RWPE2 (cell line): ENCODE measurements at regions not wholly inside any gene's neighbourhood (a gene's known extent, or its start where the extent isn't known, plus 50 kb on each side); places are given as distances from the start of the nearest gene placed in this dataset.

Source experiments
- ATAC-seq: fragments of 200-7000 bp; cut with Tn5 transposase; 3 replicates; pipeline ENCODE4 v1.9.1; 2021; ENCODE audit warnings: low read depth
- DNase-seq: peaks from one replicate; pipeline ENCODE4 v3.0.0-alpha.2; 2020; ENCODE audit warnings: low spot score
- H3K27ac ChIP-seq: fragments of 450-650 bp; 2 replicates; pipeline ENCODE4 v1.5.1; 2017; ENCODE audit warnings: mild to moderate bottlenecking; ENCODE audit not compliant: poor library complexity, severe bottlenecking
- H3K27me3 ChIP-seq: fragments of 250-450 bp; sonication (Bioruptor Pico); 2 replicates; pipeline ENCODE4 v1.5.1; 2021; ENCODE audit warnings: mild to moderate bottlenecking, moderate library complexity; ENCODE audit not compliant: insufficient read depth, poor library complexity, severe bottlenecking
- H3K36me3 ChIP-seq: fragments of 250-450 bp; sonication (Bioruptor Pico); 2 replicates; pipeline ENCODE4 v1.5.1; 2020; ENCODE audit warnings: low read depth, mild to moderate bottlenecking, moderate library complexity
- H3K4me1 ChIP-seq: fragments of 250-450 bp; sonication (Bioruptor Pico); 2 replicates; pipeline ENCODE4 v1.5.1; 2021; ENCODE audit warnings: mild to moderate bottlenecking, moderate library complexity; ENCODE audit not compliant: insufficient read depth, poor library complexity, severe bottlenecking
- H3K4me3 ChIP-seq: fragments of 250-450 bp; sonication (Bioruptor Pico); 2 replicates; pipeline ENCODE4 v1.5.1; 2021; ENCODE audit warnings: mild to moderate bottlenecking, moderate library complexity; ENCODE audit not compliant: severe bottlenecking
- H3K9me3 ChIP-seq: fragments of 250-450 bp; sonication (Bioruptor Pico); 2 replicates; pipeline ENCODE4 v1.5.1; 2021; ENCODE audit warnings: mild to moderate bottlenecking, moderate library complexity; ENCODE audit not compliant: severe bottlenecking
- CTCF ChIP-seq: fragments of 450-650 bp; IDR thresholded peaks from one replicate; pipeline ENCODE4 v1.5.1; 2017; ENCODE audit warnings: mild to moderate bottlenecking, moderate library complexity; ENCODE audit not compliant: poor library complexity, severe bottlenecking

GRCh38 chr5:56337715-56338319, 104.7 kb upstream of the ANKRD55 start:
- Histone ChIP-seq H3K36me3 (no peaks in the 10 kb centered on the region), H3K27me3 (no peaks in the 10 kb centered on the region), H3K4me1 (no peaks in the 10 kb centered on the region), H3K4me3 (no peak overlapping the region), H3K27ac (no peak overlapping the region), H3K9me3 (no peaks in the 10 kb centered on the region)
- ATAC-seq, result no peak
- TF ChIP-seq CTCF, result no peak
- DNase-seq, result no peak

- TF ChIP-seq CTCF, result no peak
- Histone ChIP-seq H3K4me1 (no peaks in the 10 kb centered on the region), H3K9me3 (no peaks in the 10 kb centered on the region), H3K36me3 (no peaks in the 10 kb centered on the region), H3K27me3 (no peaks in the 10 kb centered on the region), H3K4me3 (no peak overlapping the region), H3K27ac (no peak overlapping the region)
- ATAC-seq, result no peak
- DNase-seq, result no peak
Observed at GRCh38 chr5:56335212-56335611, 102.1 kb upstream of the ANKRD55 start.

DNA sequence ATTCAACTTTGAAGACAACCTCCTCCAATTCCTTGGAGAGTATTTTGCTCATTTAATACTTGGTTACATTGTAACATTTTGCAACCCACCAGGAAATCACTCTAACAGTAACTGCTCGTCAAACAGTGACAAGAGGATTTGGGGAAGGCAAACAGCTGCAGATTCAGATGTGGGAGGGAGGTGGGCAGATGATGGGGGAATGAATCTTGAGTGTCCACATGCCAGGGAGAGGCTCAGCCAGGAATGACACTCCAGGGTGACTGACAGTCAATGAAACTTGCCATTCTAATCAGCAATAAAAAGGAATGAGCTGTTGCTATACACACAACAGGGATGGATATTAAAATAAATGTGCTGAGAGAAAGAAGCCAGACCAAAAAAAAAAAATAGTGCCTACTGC, 97.7 kb upstream of the ANKRD55 start:
- H3K36me3 ChIP-seq, result no peaks in the 10 kb centered on the region
- no peak for TF ChIP-seq CTCF
- H3K27me3 ChIP-seq, result no peaks in the 10 kb centered on the region
- H3K27ac ChIP-seq, result no peak overlapping the region
- H3K4me1 ChIP-seq, result peaks cover 11% of the 10 kb centered on the region
- DNase-seq (no peak), ATAC-seq (no peak)
- H3K4me3 ChIP-seq, result no peak overlapping the region
- H3K9me3 ChIP-seq, result no peaks in the 10 kb centered on the region

GRCh38 chr5:56330167-56330566, 97.0 kb upstream of the ANKRD55 start:
- no peak overlapping the region for H3K4me3 ChIP-seq
- H3K27me3 ChIP-seq, result no peaks in the 10 kb centered on the region
- H3K27ac ChIP-seq, result no peak overlapping the region
- H3K4me1 ChIP-seq, result peaks cover 11% of the 10 kb centered on the region
- H3K9me3 ChIP-seq, result no peaks in the 10 kb centered on the region
- DNase-seq (no peak), ATAC-seq (no peak)
- no peaks in the 10 kb centered on the region for H3K36me3 ChIP-seq
- no peak for TF ChIP-seq CTCF

GRCh38 chr5:56329652-56330051, 96.5 kb upstream of the ANKRD55 start:
- H3K27me3 ChIP-seq, result no peaks in the 10 kb centered on the region
- no peaks in the 10 kb centered on the region for H3K9me3 ChIP-seq
- DNase-seq, result no peak
- TF ChIP-seq CTCF, result no peak
- peaks cover 11% of the 10 kb centered on the region for H3K4me1 ChIP-seq
- H3K36me3 ChIP-seq, result no peaks in the 10 kb centered on the region
- no peak overlapping the region for H3K4me3 ChIP-seq
- H3K27ac ChIP-seq, result peak overlapping the region; percentile 42
- ATAC-seq, result no peak
